ENCODE measurements at regions not wholly inside any gene's neighbourhood (a gene's known extent, or its start where the extent isn't known, plus 50 kb on each side); places are given as distances from the start of the nearest gene placed in this dataset.

DNA sequence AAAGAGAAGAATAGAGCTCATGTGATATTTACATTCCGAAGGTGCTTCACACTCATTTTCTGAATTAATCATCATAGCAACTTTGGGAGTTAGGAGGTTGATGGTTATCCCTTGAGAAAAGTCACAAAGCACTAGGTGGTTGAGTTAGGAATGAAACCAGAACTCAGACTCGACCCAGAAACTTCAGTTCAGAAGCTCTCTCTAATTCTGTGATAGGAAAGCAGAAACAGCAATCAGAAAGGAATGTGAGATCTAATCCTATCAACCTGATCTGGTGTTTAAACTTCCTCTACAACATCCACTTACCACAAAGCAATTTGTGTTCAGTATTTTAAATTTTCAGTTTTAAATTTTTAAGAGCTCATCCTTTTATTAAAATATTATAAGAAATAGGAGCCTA, 211.2 kb downstream of the CNTN3 start:
- TF ChIP-seq CTCF (IDR thresholded peaks at IDR 0.05; ENCODE audit: low read depth, low read length, missing control alignments) = no peak
- DNase-seq (ENCODE audit: low read depth) = no peak
- in situ Hi-C loops (cut with HindIII; ENCODE audit: low sequenced_read_pairs) = no loop called here
- no peak overlapping the region for H3K4me3 ChIP-seq (ENCODE audit: low read depth, low read length)

DNA sequence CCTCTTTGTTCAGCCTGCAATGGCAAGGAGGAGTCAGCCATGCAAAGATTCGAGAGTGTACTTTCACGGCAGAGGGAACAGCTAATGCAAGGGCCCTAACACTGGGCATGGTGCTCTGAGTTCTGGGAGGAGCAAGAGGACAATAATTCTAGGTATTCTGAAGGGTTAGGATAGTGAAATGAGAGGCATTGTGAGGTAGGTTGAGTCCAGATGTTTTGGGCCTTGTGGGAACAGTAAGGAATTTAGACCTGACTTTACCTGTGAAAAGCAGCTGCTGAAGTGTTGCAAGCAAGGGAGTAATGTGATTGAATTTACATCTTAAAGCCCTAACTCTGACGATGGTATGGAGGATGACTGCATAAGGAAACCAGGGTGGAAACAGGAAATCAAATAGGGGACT, 211.6 kb downstream of the CNTN3 start:
- H3K4me3 ChIP-seq (ENCODE audit: low read depth, low read length) = no peak overlapping the region
- no peak for TF ChIP-seq CTCF (IDR thresholded peaks at IDR 0.05; ENCODE audit: low read depth, low read length, missing control alignments)
- DNase-seq (ENCODE audit: low read depth) = no peak
- in situ Hi-C loops (cut with HindIII; ENCODE audit: low sequenced_read_pairs) = no loop called here

DNA sequence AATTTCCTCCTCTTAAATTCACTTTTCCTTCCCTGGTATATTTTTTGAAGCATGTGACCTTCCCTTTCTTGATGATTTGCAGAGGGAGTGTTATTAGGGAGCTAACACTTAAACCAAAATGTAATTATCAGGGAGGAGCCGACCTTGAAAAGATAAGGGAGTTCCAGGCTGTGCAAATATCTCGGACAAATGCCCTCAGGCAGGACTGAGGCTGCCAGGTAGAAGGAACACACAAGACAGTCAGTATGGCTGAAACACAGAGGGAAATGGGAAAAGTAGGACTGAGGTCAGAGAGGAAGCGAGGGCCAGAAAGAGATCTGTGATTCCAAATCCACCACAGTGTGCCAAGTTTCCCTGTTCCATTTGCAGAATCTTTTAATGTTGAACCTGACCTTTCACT, 221.0 kb downstream of the CNTN3 start:
- in situ Hi-C loops (cut with HindIII; ENCODE audit: low sequenced_read_pairs) = no loop called here
- no peak for TF ChIP-seq CTCF (IDR thresholded peaks at IDR 0.05; ENCODE audit: low read depth, low read length, missing control alignments)
- no peak for DNase-seq (ENCODE audit: low read depth)
- no peak overlapping the region for H3K4me3 ChIP-seq (ENCODE audit: low read depth, low read length)

GRCh38 chr3:74390121-74390877, 224.2 kb downstream of the CNTN3 start:
- TF ChIP-seq CTCF (IDR thresholded peaks at IDR 0.05; ENCODE audit: low read depth, low read length, missing control alignments) = no peak
- in situ Hi-C loops (cut with HindIII; ENCODE audit: low sequenced_read_pairs) = no loop called here
- H3K4me3 ChIP-seq (ENCODE audit: low read depth, low read length) = no peak overlapping the region
- no peak for DNase-seq (ENCODE audit: low read depth)

DNA sequence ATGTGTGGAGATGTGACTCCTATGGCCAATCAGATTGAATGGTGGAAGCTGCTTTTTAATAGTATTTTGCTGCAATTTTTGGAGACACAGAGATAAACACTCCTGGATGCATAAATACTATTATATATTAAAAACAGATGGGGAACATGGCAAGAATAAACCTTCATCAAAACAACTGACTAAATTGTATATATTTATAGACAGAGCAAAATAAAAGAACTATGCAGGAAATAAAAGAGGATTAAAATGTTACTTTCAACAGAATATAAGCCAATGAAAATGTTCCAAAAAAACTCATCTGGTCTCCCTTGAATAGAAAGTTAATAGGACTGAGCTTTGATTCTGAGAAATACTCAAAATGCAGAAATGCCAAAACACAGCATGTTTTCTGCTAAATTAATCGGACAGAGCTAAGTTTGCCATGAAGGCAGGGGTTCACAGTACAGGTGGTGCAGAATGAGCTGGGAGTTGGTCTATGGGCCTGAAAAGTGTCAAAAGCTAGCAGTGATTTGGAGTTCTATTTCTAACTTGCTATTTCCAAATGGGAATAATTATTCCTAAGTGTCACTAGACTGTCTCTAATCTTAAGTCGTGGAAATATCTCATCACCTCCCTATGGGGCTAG, 227.2 kb downstream of the CNTN3 start:
- TF ChIP-seq CTCF (IDR thresholded peaks at IDR 0.05; ENCODE audit: low read depth, low read length, missing control alignments) = no peak
- in situ Hi-C loops (cut with HindIII; ENCODE audit: low sequenced_read_pairs) = no loop called here
- no peak overlapping the region for H3K4me3 ChIP-seq (ENCODE audit: low read depth, low read length)
- no peak for DNase-seq (ENCODE audit: low read depth)

DNA sequence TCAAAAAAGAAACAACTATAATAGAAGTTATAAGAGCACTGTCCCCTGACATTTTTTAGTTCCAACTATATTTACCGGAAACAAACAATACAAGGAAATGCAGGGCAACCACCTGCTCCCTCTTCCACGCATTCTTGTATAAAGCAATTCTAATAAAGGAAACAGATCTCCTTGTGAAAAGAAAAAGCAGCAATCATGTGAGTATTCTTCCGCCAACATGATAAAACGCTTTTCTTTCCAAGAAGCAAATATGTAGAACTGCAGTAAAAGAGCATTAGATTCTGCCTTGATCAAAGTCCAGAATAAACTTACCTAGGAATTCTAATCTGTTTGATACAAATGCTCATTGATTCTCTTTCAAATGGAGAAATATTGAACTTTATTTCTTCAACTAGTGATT, 230.3 kb downstream of the CNTN3 start:
- DNase-seq (ENCODE audit: low read depth) = no peak
- H3K4me3 ChIP-seq (ENCODE audit: low read depth, low read length) = no peak overlapping the region
- no peak for TF ChIP-seq CTCF (IDR thresholded peaks at IDR 0.05; ENCODE audit: low read depth, low read length, missing control alignments)
- in situ Hi-C loops (cut with HindIII; ENCODE audit: low sequenced_read_pairs) = no loop called here

Measured in astrocyte of the cerebellum (primary cell).